Ovary (tissue), 7 donors: ENCODE measurements at regions not wholly inside any gene's neighbourhood (a gene's known extent, or its start where the extent isn't known, plus 50 kb on each side); places are given as distances from the start of the nearest gene placed in this dataset.

Experiments used
- DNase-seq, 5 donors: peaks; one replicate each; pipeline ENCODE4 v3.0.0-alpha.2; 2019 to 2020
- H3K27ac ChIP-seq, 2 donors: fragments of 200-600 bp; one replicate each; pipeline versions ENCODE4 v1.5.1 to v1.8.0; 2019 to 2022
- H3K27me3 ChIP-seq: fragments of 200-600 bp; one replicate; pipeline ENCODE4 v1.8.0; 2022
- H3K36me3 ChIP-seq: fragments of 200-600 bp; sonication (generic); one replicate; pipeline ENCODE4 v1.5.1; 2019
- H3K4me1 ChIP-seq: one replicate; pipeline ENCODE4 v1.8.1; 2013; ENCODE audit warnings: mild to moderate bottlenecking, moderate library complexity; ENCODE audit not compliant: insufficient read depth
- H3K4me3 ChIP-seq: fragments of 200-600 bp; sonication (generic); one replicate; pipeline ENCODE4 v1.5.1; 2017
- H3K9me3 ChIP-seq, 2 donors: fragments of 200-600 bp in 1 of 2; sonication (generic) in 1 of 2; one replicate each; pipeline versions ENCODE4 v1.5.1 to v1.8.1; 2013 to 2019; ENCODE audit warnings: mild to moderate bottlenecking in 1 of 2, moderate library complexity in 1 of 2
- EP300 ChIP-seq: sonication (generic); formaldehyde crosslinking; IDR thresholded peaks from one replicate; pipeline ENCODE4 v1.6.1; 2017; ENCODE audit warnings: antibody characterized with exemption
- POLR2A ChIP-seq: fragments of 450-650 bp; IDR thresholded peaks from one replicate; pipeline ENCODE4 v1.6.1; 2017; ENCODE audit warnings: antibody characterized with exemption, mild to moderate bottlenecking, moderate library complexity
- WGBS, 3 donors: extraction: QIAGEN DNeasy Blood & Tissue Kit in 1 of 3; methylation state at CpG; one replicate each; pipeline versions ENCODE4 v1.1.5 to v1.1.7; 2013 to 2017; 5-methylcytosine and 5-hydroxymethylcytosine counted together
- intact Hi-C, 4 donors: fragments of 100-400 bp; cut with DNase I; formaldehyde crosslinking; loops; one replicate each; pipeline versions ENCODE4 v1.11.0 to v1.15.1; 2022 to 2023
- TF ChIP-seq, protein P1 (sequence below), 3 donors: fragments of 450-650 bp in 2 of 3; fragments of 200-600 bp in 1 of 3; IDR thresholded peaks; one replicate each; pipeline versions ENCODE4 v1.5.1 to v1.8.0; 2016 to 2022; ENCODE audit warnings: antibody characterized with exemption in 3 of 3, mild to moderate bottlenecking in 1 of 3
- donor health status: DM: no; HTN: no; CAD: no; lungs with moderate emphysema.
- donor health status: DM: no; HTN: no; CAD: no.
- donor health status: Bipolar disorder and iron deficiency.
- donor health status: DM: no; HTN: no; CAD: no.
- donor health status: DM: yes; HTN: yes; CAD: no.

- Histone ChIP-seq H3K4me3 (no peak overlapping the region), H3K4me1 (no peaks in the 10 kb centered on the region), H3K27ac (no peak overlapping the region), H3K27me3 (no peaks in the 10 kb centered on the region), H3K36me3 (no peaks in the 10 kb centered on the region), H3K9me3 (no peaks in the 10 kb centered on the region)
- 58 to 63% (median 60%) methylated on average over 9 to 10 of the region's 10 CpGs for WGBS, 3 donors
- TF ChIP-seq, protein P1, sequence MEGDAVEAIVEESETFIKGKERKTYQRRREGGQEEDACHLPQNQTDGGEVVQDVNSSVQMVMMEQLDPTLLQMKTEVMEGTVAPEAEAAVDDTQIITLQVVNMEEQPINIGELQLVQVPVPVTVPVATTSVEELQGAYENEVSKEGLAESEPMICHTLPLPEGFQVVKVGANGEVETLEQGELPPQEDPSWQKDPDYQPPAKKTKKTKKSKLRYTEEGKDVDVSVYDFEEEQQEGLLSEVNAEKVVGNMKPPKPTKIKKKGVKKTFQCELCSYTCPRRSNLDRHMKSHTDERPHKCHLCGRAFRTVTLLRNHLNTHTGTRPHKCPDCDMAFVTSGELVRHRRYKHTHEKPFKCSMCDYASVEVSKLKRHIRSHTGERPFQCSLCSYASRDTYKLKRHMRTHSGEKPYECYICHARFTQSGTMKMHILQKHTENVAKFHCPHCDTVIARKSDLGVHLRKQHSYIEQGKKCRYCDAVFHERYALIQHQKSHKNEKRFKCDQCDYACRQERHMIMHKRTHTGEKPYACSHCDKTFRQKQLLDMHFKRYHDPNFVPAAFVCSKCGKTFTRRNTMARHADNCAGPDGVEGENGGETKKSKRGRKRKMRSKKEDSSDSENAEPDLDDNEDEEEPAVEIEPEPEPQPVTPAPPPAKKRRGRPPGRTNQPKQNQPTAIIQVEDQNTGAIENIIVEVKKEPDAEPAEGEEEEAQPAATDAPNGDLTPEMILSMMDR (IDR thresholded peaks at IDR 0.05), result no peak
- TF ChIP-seq POLR2A (no peak), EP300 (no peak)
- intact Hi-C loops, result no loop called here
- no peak for DNase-seq
Observed at GRCh38 chr2:235113854-235114253, 162.0 kb downstream of the SH3BP4 start.

DNA sequence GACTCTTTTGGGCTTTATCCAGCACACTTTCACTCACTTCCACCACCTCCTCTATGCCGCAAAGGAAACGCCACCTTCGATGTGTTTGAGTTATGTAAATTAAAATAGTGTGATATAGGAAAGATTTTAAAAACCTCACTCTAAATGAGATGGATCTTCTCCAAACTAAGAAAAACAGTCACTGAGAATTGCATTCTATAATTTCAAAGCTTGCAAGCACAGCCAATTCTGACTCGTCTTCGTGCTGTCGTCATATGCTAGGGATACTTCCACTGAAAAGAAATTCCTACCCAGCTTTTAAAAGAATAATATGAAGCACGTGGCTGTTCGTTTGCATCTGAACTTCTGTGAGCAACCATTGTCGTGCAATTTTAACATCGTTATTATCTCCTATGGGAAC, 162.5 kb downstream of the SH3BP4 start:
- Histone ChIP-seq H3K27me3 (no peaks in the 10 kb centered on the region), H3K4me3 (no peak overlapping the region), H3K36me3 (no peaks in the 10 kb centered on the region), H3K4me1 (no peaks in the 10 kb centered on the region), H3K27ac (no peak overlapping the region), H3K9me3 (no peaks in the 10 kb centered on the region)
- no peak for TF ChIP-seq EP300
- no peak for TF ChIP-seq POLR2A
- TF ChIP-seq, protein P1 (IDR thresholded peaks at IDR 0.05), result no peak
- intact Hi-C loops, result no loop called here
- DNase-seq, result no peak
- 89 to 91% (median 91%) methylated on average over 10 of the region's 10 CpGs for WGBS, 3 donors

GRCh38 chr2:235115521-235115920, 163.7 kb downstream of the SH3BP4 start:
- Histone ChIP-seq H3K27me3 (no peaks in the 10 kb centered on the region), H3K4me3 (no peak overlapping the region), H3K27ac (no peak overlapping the region), H3K4me1 (no peaks in the 10 kb centered on the region), H3K9me3 (no peaks in the 10 kb centered on the region), H3K36me3 (no peaks in the 10 kb centered on the region)
- no peak for DNase-seq
- WGBS, 3 donors, result 87 to 94% (median 91%) methylated on average over 4 of the region's 4 CpGs
- intact Hi-C loops, result loop anchor here in 1 of 4 donors (5.0 kb wide), 1 partner anchor 563 kb away; no protein-coding TSS in a partner anchor
- TF ChIP-seq EP300, result no peak
- TF ChIP-seq POLR2A, result no peak
- TF ChIP-seq, protein P1 (IDR thresholded peaks at IDR 0.05), result no peak

DNA sequence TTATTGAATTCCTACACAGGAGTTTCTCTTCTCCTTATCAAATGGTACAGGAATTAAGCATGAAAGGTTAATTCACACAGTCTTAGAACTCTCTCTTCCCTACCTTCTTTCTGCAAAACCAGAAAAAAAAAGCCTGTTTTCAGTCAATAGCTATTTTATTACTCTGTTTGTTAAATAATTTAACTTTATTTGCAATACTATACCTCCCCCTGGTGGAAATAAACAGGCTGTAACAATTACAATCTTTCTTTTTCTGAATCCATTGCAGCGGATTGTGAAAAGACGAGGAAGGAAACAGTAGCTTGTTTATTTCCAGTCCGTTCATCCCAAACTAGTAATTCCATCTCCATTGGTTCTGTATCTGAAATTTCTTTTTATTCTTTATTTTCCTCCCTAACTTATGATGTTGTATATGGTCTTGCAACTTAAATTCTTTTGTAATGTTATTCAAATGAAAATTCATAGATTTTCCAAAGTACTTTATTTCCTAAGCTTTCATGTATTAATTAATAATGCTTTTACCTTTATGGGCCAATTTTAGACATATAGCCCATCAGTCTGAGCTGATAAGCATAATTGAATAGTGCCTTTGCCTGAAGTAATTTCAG, 165.2 kb downstream of the SH3BP4 start:
- no peaks in the 10 kb centered on the region for H3K9me3 ChIP-seq
- 0 to 1% (median 1%) methylated on average over 3 of the region's 3 CpGs for WGBS, 3 donors
- H3K4me1 ChIP-seq, result no peaks in the 10 kb centered on the region
- no peak for DNase-seq
- no peaks in the 10 kb centered on the region for H3K27me3 ChIP-seq
- intact Hi-C loops, result loop anchor here in 1 of 4 donors (5.0 kb wide), 1 partner anchor 565 kb away; no protein-coding TSS in a partner anchor
- no peak overlapping the region for H3K4me3 ChIP-seq
- H3K27ac ChIP-seq, result no peak overlapping the region
- no peaks in the 10 kb centered on the region for H3K36me3 ChIP-seq
- TF ChIP-seq EP300, result no peak
- TF ChIP-seq, protein P1 (IDR thresholded peaks at IDR 0.05), result peak in 2 of 3 donors; percentile 61 to 65
